ENCODE measurements at regions not wholly inside any gene's neighbourhood (a gene's known extent, or its start where the extent isn't known, plus 50 kb on each side); places are given as distances from the start of the nearest gene placed in this dataset.
A peak's percentile ranks its signal among the peaks of the same experiment; 100 is the strongest.

DNA sequence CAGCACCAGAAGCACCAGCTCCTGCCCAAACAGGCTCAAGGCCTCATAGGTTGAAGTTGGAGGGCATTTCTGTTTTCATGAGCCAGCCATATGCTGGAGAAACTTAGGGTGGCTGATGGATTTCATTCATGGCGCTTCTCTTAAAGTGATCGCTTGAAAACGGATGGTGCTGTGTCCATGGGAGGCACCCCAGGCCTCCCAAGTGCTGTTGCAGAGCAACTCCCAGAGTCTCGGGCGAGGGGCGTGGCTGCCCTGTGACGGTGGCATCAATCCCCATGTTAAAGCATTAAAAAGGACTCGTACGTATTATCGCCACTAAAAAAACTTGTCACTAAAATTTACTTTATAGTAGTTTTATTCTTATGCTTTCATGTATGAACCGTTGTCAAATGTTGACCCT lies 128.3 kb downstream of the MRPL36 start:
- DNase-seq (ENCODE audit: unreplicated experiment) = no peak
- Mint-ChIP-seq H3K4me1 (ENCODE audit: insufficient read depth, unreplicated experiment) (no peaks in the 10 kb centered on the region), H3K4me3 (ENCODE audit: unreplicated experiment) (no peak overlapping the region), H3K9me3 (ENCODE audit: unreplicated experiment) (no peaks in the 10 kb centered on the region), H3K27ac (ENCODE audit: low read depth, unreplicated experiment) (no peak overlapping the region), H3K36me3 (ENCODE audit: insufficient read depth, unreplicated experiment) (no peaks in the 10 kb centered on the region), H3K27me3 (ENCODE audit: insufficient read depth, unreplicated experiment) (peaks cover 52% of the 10 kb centered on the region)
- intact Hi-C loops (cut with micrococcal nuclease) = no loop called here
- no TSS peak for BruUV-seq (replicated peaks)
- CTCF ChIA-PET = no interaction called here
- POLR2A ChIA-PET = no interaction called here
- TF ChIP-seq, protein P1, sequence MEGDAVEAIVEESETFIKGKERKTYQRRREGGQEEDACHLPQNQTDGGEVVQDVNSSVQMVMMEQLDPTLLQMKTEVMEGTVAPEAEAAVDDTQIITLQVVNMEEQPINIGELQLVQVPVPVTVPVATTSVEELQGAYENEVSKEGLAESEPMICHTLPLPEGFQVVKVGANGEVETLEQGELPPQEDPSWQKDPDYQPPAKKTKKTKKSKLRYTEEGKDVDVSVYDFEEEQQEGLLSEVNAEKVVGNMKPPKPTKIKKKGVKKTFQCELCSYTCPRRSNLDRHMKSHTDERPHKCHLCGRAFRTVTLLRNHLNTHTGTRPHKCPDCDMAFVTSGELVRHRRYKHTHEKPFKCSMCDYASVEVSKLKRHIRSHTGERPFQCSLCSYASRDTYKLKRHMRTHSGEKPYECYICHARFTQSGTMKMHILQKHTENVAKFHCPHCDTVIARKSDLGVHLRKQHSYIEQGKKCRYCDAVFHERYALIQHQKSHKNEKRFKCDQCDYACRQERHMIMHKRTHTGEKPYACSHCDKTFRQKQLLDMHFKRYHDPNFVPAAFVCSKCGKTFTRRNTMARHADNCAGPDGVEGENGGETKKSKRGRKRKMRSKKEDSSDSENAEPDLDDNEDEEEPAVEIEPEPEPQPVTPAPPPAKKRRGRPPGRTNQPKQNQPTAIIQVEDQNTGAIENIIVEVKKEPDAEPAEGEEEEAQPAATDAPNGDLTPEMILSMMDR (IDR thresholded peaks at IDR 0.05; ENCODE audit: unreplicated experiment) = no peak

DNA sequence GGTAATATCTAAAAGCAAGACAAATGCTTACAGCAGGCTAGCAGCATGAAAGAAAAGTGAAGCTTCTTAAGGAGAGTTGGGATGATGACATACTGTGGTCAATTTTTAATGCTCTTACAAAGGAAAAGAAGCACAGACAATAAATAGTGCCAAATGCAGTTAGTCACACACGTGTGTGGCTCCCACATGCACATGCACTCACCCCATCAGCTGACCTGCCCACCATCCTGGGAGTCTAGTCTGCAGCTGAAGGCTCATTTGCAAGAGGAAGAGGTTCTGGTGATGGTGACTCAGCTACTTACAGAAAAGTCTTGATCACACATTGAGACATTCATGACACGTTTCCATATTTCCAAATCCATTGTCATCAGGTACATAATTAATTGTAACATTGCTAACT lies 129.3 kb downstream of the MRPL36 start:
- Mint-ChIP-seq H3K9me3 (ENCODE audit: unreplicated experiment) (no peaks in the 10 kb centered on the region), H3K36me3 (ENCODE audit: insufficient read depth, unreplicated experiment) (no peaks in the 10 kb centered on the region), H3K4me3 (ENCODE audit: unreplicated experiment) (no peak overlapping the region), H3K27ac (ENCODE audit: low read depth, unreplicated experiment) (no peak overlapping the region), H3K27me3 (ENCODE audit: insufficient read depth, unreplicated experiment) (peaks cover 55% of the 10 kb centered on the region), H3K4me1 (ENCODE audit: insufficient read depth, unreplicated experiment) (no peaks in the 10 kb centered on the region)
- ChIA-PET POLR2A (interaction anchor here (1.1 kb wide), 1 partner anchor 213 kb away, joined by 3 read pairs; no protein-coding TSS in a partner anchor), CTCF (interaction anchor here (0.6 kb wide), 1 partner anchor 12 kb away, joined by 3 read pairs; no protein-coding TSS in a partner anchor)
- no TSS peak for BruUV-seq (replicated peaks)
- DNase-seq (ENCODE audit: unreplicated experiment) = peak; percentile 31
- intact Hi-C loops (cut with micrococcal nuclease) = no loop called here
- TF ChIP-seq, protein P1 (IDR thresholded peaks at IDR 0.05; ENCODE audit: unreplicated experiment) = no peak

DNA sequence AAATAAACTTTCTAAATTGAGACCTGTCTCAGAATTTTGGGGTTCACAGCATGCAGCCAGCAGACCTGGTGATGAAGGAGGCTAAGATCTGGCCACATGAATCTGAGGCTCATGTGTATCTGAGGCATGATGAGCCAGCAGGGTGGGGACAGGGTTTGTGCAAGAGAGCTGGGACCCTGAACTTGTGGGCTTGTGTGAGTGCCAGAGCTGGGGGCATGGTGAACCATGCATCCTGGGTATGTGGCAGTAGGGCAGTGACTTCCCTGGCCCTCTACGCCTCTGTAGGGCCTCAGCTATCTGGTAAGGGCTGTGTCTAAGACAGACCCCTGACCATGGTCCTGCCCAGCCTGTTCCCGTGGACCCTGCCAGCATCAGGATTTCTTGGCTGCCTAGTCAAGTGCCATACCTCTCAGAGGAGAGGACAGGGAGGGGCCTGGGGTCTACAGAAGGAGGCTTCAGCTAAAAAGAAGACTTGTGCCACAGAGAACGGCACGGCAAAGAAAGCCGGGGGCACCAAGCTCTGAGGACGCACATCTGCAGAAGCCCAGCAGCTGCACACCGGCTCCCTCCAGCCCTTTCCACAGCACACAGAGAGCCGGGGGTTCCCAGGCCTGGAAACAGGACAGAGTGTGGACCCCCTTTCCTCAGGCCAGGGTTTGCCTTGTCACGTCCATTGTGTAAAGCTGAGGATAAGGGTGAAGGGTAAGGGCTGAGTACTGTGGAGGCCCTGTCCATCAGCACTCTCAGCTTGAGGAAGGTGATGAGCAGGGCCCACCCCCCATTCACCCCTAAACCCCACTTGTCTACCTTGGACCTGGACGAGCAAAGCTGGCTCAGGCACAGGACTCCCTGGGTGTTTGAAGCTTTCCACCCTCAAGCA lies 130.1 kb downstream of the MRPL36 start:
- no peak for DNase-seq (ENCODE audit: unreplicated experiment)
- H3K4me1 Mint-ChIP-seq (ENCODE audit: insufficient read depth, unreplicated experiment) = no peaks in the 10 kb centered on the region
- ChIA-PET CTCF (interaction anchor here (0.6 to 1.0 kb wide), 2 partner anchors 15 to 1145 kb away, joined by 3 read pairs; no protein-coding TSS in a partner anchor), POLR2A (interaction anchor here (1.1 kb wide), 1 partner anchor 214 kb away, joined by 3 read pairs; no protein-coding TSS in a partner anchor)
- TF ChIP-seq, protein P1 (IDR thresholded peaks at IDR 0.05; ENCODE audit: unreplicated experiment) = no peak
- no peak overlapping the region for H3K27ac Mint-ChIP-seq (ENCODE audit: low read depth, unreplicated experiment)
- no peak overlapping the region for H3K4me3 Mint-ChIP-seq (ENCODE audit: unreplicated experiment)
- no TSS peak for BruUV-seq (replicated peaks)
- no peaks in the 10 kb centered on the region for H3K9me3 Mint-ChIP-seq (ENCODE audit: unreplicated experiment)
- H3K27me3 Mint-ChIP-seq (ENCODE audit: insufficient read depth, unreplicated experiment) = peaks cover 55% of the 10 kb centered on the region
- no peaks in the 10 kb centered on the region for H3K36me3 Mint-ChIP-seq (ENCODE audit: insufficient read depth, unreplicated experiment)
- intact Hi-C loops (cut with micrococcal nuclease) = no loop called here

DNA sequence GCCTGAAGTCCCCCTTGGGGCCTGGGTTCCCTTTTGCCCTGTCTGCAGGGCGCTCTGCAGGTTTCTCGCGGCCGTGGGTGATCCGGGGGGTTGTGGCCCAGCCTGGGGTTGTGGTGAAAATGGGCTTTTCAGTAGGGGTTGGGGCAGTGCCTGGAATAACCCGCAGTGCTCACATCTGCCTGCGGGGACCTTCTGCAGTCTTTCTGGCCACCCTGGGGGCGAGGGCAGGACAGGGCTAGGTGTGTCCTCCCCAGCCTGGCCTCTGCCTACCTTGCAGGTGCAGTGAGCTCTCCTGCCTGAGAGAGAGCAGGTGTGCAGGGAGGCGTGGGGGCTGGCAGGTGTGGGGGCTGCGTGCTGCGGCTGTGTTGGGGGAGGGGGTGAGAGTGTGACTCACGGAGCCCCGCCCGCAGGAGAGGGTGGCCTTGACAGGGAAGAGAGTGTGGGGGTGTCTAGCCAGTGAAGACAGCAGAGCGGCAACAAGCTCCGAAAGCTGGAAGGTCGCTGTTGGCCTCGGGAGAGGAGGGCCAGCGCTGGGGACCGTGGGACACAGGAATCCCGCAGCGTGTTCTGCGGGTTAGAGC lies 131.4 kb downstream of the MRPL36 start:
- DNase-seq (ENCODE audit: unreplicated experiment) = no peak
- intact Hi-C loops (cut with micrococcal nuclease) = no loop called here
- TF ChIP-seq, protein P1 (IDR thresholded peaks at IDR 0.05; ENCODE audit: unreplicated experiment) = no peak
- no TSS peak for BruUV-seq (replicated peaks)
- ChIA-PET CTCF (interaction anchor here (0.6 to 1.0 kb wide), 3 partner anchors 7 to 527 kb away, joined by 3 read pairs; no protein-coding TSS in a partner anchor), POLR2A (no interaction called here)
- Mint-ChIP-seq H3K9me3 (ENCODE audit: unreplicated experiment) (no peaks in the 10 kb centered on the region), H3K4me1 (ENCODE audit: insufficient read depth, unreplicated experiment) (no peaks in the 10 kb centered on the region), H3K27me3 (ENCODE audit: insufficient read depth, unreplicated experiment) (peaks cover 49% of the 10 kb centered on the region), H3K36me3 (ENCODE audit: insufficient read depth, unreplicated experiment) (no peaks in the 10 kb centered on the region), H3K4me3 (ENCODE audit: unreplicated experiment) (no peak overlapping the region), H3K27ac (ENCODE audit: low read depth, unreplicated experiment) (no peak overlapping the region)

Data from MCF 10A (cell line).